Tibial nerve (tissue), 4 donors: ENCODE measurements at regions not wholly inside any gene's neighbourhood (a gene's known extent, or its start where the extent isn't known, plus 50 kb on each side); places are given as distances from the start of the nearest gene placed in this dataset.

Source experiments
- EP300 ChIP-seq, 2 donors: sonication (generic); formaldehyde crosslinking; IDR thresholded peaks; one replicate each; pipeline ENCODE4 v1.6.1; 2017; ENCODE audit warnings: antibody characterized with exemption in 2 of 2, mild to moderate bottlenecking in 1 of 2
- POLR2A ChIP-seq, 2 donors: fragments of 450-650 bp; IDR thresholded peaks; one replicate each; pipeline ENCODE4 v1.6.1; 2017; ENCODE audit warnings: antibody characterized with exemption in 2 of 2, mild to moderate bottlenecking in 2 of 2, moderate library complexity in 2 of 2
- TF ChIP-seq, protein P1 (sequence below), 5 experiments: fragments of 200-600 bp in 3 of 5; fragments of 450-650 bp in 2 of 5; sonication (generic) in 3 of 5; IDR thresholded peaks; one replicate each; pipeline ENCODE4 v1.5.1; 2016 to 2019; ENCODE audit warnings: antibody characterized with exemption in 5 of 5, mild to moderate bottlenecking in 3 of 5, moderate library complexity in 2 of 5

DNA sequence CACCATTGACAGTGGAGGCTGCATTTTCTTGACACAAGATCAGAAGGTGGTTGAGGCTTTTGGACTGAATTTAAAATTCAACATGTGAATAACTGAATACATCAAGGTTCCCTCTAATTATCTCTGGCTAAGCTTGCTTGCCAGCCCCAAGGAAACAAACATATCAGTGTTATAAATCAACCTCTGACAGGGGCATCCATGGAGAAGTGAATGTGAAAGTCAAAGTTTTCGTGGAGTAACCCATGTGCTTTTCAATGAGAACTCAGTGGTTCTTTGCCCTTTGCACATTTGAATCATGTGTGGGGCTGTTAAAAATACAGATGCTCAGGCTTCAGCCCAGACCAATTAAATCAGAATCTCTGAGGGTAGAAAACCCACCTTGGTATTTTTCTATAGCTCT is 128.9 kb downstream of the LRRC70 start:
- TF ChIP-seq, protein P1, sequence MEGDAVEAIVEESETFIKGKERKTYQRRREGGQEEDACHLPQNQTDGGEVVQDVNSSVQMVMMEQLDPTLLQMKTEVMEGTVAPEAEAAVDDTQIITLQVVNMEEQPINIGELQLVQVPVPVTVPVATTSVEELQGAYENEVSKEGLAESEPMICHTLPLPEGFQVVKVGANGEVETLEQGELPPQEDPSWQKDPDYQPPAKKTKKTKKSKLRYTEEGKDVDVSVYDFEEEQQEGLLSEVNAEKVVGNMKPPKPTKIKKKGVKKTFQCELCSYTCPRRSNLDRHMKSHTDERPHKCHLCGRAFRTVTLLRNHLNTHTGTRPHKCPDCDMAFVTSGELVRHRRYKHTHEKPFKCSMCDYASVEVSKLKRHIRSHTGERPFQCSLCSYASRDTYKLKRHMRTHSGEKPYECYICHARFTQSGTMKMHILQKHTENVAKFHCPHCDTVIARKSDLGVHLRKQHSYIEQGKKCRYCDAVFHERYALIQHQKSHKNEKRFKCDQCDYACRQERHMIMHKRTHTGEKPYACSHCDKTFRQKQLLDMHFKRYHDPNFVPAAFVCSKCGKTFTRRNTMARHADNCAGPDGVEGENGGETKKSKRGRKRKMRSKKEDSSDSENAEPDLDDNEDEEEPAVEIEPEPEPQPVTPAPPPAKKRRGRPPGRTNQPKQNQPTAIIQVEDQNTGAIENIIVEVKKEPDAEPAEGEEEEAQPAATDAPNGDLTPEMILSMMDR (IDR thresholded peaks at IDR 0.05): no peak
- TF ChIP-seq POLR2A (IDR thresholded peaks at IDR 0.05): no peak
- no peak for TF ChIP-seq EP300 (IDR thresholded peaks at IDR 0.05)
